Right lobe of liver (tissue), 6 donors: ENCODE measurements at regions not wholly inside any gene's neighbourhood (a gene's known extent, or its start where the extent isn't known, plus 50 kb on each side); places are given as distances from the start of the nearest gene placed in this dataset.
A peak's percentile ranks its signal among the peaks of the same experiment; 100 is the strongest.

Source experiments
- ATAC-seq, 4 donors: fragments of 200-7000 bp; cut with Tn5 transposase; one replicate each; pipeline ENCODE4 v1.9.1; 2020; ENCODE audit warnings: mild to moderate bottlenecking in 4 of 4, moderate library complexity in 4 of 4
- DNase-seq, 3 donors: peaks; one replicate each; pipeline ENCODE4 v3.0.0-alpha.2; 2020
- H3K27ac ChIP-seq, 3 donors: fragments of 200-600 bp; one replicate each; pipeline ENCODE4 v1.8.0; 2022
- H3K27me3 ChIP-seq, 2 donors: fragments of 200-600 bp; one replicate each; pipeline ENCODE4 v1.8.0; 2022
- H3K36me3 ChIP-seq, 4 donors: fragments of 200-600 bp; sonication (generic) in 1 of 4; one replicate each; pipeline versions ENCODE4 v1.5.1 to v1.8.0; 2017 to 2022; ENCODE audit warnings: control low read depth in 1 of 4
- H3K4me1 ChIP-seq, 4 donors: fragments of 200-600 bp; sonication (generic) in 1 of 4; one replicate each; pipeline versions ENCODE4 v1.5.1 to v1.8.0; 2017 to 2022; ENCODE audit warnings: control low read depth in 1 of 4
- H3K4me3 ChIP-seq, 3 donors: fragments of 200-600 bp; one replicate each; pipeline ENCODE4 v1.8.0; 2022
- H3K9me3 ChIP-seq, 4 donors: fragments of 200-600 bp; sonication (generic) in 1 of 4; one replicate each; pipeline versions ENCODE4 v1.5.1 to v1.8.0; 2017 to 2022; ENCODE audit warnings: control low read depth in 1 of 4
- POLR2A ChIP-seq: fragments of 450-650 bp; IDR thresholded peaks from one replicate; pipeline ENCODE4 v1.6.1; 2017; ENCODE audit warnings: antibody characterized with exemption, mild to moderate bottlenecking
- WGBS: methylation state at CpG from one replicate; pipeline ENCODE4 v1.1.6; 2018; ENCODE audit warnings: low coverage, low lambda C conversion rate; ENCODE audit not compliant: insufficient coverage; ENCODE audit errors: missing lambda C conversion rate; 5-methylcytosine and 5-hydroxymethylcytosine counted together
- intact Hi-C, 2 donors: fragments of 100-400 bp; cut with DNase I; formaldehyde crosslinking; loops; one replicate each; pipeline versions ENCODE4 v1.11.2 to v1.14.1; 2022
- TF ChIP-seq, protein P1 (sequence below), 4 donors: fragments of 200-600 bp in 3 of 4; fragments of 450-650 bp in 1 of 4; IDR thresholded peaks; one replicate each; pipeline versions ENCODE4 v1.5.1 to v1.8.0; 2016 to 2022; ENCODE audit warnings: antibody characterized with exemption in 4 of 4, mild to moderate bottlenecking in 2 of 4
- donor health status: DM: no; HTN: yes; CAD: no.
- donor health status: DM: no; HTN: no; CAD: no.
- donor health status: DM: no; HTN: no; CAD: no.
- donor health status: DM: no; HTN: yes; CAD: no.
- donor health status: DM: no; HTN: yes; CAD: no.

DNA sequence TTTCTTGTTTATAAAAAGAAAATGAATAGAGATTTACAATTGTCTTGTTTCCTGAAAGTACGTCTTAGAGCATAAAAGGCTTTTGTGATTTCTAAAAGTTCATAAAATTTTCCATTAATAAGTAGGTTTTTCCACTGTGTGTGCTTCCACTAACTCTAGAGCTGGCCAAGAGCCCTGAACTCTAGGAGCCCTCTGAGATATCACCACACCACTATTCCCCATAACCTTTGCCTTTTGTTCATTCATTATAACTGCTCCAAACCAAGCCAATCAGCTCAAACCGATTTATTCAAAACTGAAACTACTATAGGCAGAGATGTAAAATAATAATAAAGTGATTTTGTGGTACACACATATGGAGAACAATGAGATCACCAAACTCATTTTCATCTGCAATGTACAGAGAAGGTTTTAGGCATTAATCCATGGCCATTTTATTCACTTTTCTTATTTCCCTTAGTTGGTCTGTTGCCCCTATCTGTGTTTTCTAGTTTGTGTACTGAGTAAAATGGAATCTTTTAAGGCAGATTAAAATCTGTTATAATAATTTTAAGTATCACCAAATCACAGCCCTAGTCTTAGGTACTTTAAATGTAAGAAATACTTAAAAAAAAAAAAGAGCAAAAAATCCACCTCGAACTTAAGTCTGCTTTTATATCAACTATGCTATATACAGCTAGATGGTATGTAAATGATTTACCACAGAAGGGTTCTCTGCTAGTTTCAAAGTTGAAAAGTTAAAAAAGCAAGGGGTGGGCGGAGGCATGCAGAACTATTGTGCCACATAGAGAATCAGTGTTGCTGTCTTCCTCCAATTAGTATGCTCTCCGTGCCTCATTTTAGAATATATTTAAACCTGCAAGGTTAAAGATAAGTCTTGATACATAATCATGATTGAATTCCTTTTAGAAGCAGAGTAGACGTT lies 311.3 kb downstream of the KLF12 start:
- H3K36me3 ChIP-seq = no peaks in the 10 kb centered on the region
- no peaks in the 10 kb centered on the region for H3K27me3 ChIP-seq
- ATAC-seq (peak; percentile 46 to 70 (median 60)), DNase-seq (no peak)
- no peak for TF ChIP-seq POLR2A
- TF ChIP-seq, protein P1, sequence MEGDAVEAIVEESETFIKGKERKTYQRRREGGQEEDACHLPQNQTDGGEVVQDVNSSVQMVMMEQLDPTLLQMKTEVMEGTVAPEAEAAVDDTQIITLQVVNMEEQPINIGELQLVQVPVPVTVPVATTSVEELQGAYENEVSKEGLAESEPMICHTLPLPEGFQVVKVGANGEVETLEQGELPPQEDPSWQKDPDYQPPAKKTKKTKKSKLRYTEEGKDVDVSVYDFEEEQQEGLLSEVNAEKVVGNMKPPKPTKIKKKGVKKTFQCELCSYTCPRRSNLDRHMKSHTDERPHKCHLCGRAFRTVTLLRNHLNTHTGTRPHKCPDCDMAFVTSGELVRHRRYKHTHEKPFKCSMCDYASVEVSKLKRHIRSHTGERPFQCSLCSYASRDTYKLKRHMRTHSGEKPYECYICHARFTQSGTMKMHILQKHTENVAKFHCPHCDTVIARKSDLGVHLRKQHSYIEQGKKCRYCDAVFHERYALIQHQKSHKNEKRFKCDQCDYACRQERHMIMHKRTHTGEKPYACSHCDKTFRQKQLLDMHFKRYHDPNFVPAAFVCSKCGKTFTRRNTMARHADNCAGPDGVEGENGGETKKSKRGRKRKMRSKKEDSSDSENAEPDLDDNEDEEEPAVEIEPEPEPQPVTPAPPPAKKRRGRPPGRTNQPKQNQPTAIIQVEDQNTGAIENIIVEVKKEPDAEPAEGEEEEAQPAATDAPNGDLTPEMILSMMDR (IDR thresholded peaks at IDR 0.05) = no peak
- H3K9me3 ChIP-seq = no peaks in the 10 kb centered on the region
- peaks cover 0 to 3% (median 0%) of the 10 kb centered on the region in 4 donors for H3K4me1 ChIP-seq
- no peak overlapping the region for H3K27ac ChIP-seq
- intact Hi-C loops = no loop called here
- H3K4me3 ChIP-seq = no peak overlapping the region
- 83% methylated on average over 6 of the region's 6 CpGs for WGBS

DNA sequence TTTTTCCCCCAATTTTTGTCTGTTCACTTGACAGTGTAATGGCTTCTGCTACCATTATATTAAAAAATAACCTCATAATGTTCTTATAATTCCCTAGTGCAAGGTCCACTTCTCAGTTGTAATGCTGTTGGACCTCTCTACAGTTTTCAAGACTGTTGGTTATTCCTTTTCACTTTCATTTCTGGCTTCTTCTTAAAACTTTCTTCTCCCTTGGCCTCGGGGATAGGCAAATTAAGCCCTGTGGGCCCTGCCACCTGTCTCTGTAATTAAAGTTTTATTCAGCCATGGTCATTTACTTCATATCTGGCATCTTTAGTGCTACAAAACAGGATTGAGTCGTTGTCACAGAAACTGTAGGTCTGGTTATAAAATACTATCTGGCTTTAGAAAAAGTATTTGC lies 313.5 kb downstream of the KLF12 start:
- no peak for TF ChIP-seq POLR2A
- TF ChIP-seq, protein P1 (IDR thresholded peaks at IDR 0.05) = no peak
- Histone ChIP-seq H3K4me3 (no peak overlapping the region), H3K9me3 (no peaks in the 10 kb centered on the region), H3K27ac (no peak overlapping the region), H3K27me3 (no peaks in the 10 kb centered on the region), H3K4me1 (peaks cover 0 to 3% (median 0%) of the 10 kb centered on the region in 4 donors), H3K36me3 (no peaks in the 10 kb centered on the region)
- intact Hi-C loops = no loop called here
- 87% methylated on average over 2 of the region's 2 CpGs for WGBS
- DNase-seq = no peak
- ATAC-seq = no peak

DNA sequence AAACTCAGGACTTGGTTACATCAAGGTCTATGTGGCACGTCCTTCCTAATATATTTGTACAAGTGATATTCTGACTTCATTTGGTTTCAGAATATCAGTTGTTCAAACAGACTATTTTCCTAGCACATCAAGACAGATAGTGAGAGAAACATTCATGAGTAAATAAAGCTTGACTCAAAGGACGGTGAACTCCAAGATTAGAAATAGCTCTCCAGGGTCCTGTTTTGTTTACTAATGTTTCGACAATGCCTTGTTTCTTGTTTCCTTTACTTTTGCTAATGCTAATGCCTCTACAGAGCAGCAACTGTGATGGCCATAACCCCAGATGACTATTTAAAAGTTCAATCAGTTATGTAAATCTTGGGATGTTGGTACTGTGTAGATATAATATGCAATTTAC lies 313.9 kb downstream of the KLF12 start:
- WGBS = 74% methylated on average over 3 of the region's 3 CpGs

DNA sequence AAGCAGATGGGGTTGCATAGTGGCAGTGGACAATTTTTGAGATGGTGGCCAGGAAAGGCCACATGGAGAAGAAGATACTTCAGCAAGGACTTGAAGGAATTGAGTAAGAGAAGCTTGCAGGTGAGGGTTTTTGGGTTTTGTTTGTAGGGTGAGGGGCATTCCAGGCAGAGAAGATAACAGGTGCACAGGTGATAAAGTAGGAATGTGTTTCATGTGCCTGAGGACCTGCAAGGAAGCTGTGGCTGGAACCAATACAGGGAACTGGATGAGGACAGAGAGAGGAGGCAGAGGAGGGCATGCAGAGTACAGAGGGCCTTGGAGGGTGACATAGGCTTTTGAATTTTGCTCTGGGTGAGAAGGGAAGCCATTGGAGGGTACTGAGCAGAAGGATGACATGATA lies 314.5 kb downstream of the KLF12 start:
- H3K4me3 ChIP-seq = no peak overlapping the region
- no peaks in the 10 kb centered on the region for H3K36me3 ChIP-seq
- peaks cover 0 to 3% (median 0%) of the 10 kb centered on the region in 4 donors for H3K4me1 ChIP-seq
- H3K27me3 ChIP-seq = no peaks in the 10 kb centered on the region
- no peaks in the 10 kb centered on the region for H3K9me3 ChIP-seq
- no peak for TF ChIP-seq POLR2A
- TF ChIP-seq, protein P1 (IDR thresholded peaks at IDR 0.05) = no peak
- no peak for ATAC-seq
- H3K27ac ChIP-seq = no peak overlapping the region
- no peak for DNase-seq
- intact Hi-C loops = no loop called here

More for the DNA sequence above, 313.9 kb downstream of the KLF12 start:
- Histone ChIP-seq H3K4me1 (peaks cover 0 to 3% (median 0%) of the 10 kb centered on the region in 4 donors), H3K27ac (no peak overlapping the region), H3K27me3 (no peaks in the 10 kb centered on the region), H3K4me3 (no peak overlapping the region), H3K36me3 (no peaks in the 10 kb centered on the region), H3K9me3 (no peaks in the 10 kb centered on the region)
- ATAC-seq (no peak), DNase-seq (no peak)
- TF ChIP-seq, protein P1 (IDR thresholded peaks at IDR 0.05) = no peak
- no peak for TF ChIP-seq POLR2A
- intact Hi-C loops = no loop called here
